ENCODE measurements at regions not wholly inside any gene's neighbourhood (a gene's known extent, or its start where the extent isn't known, plus 50 kb on each side); places are given as distances from the start of the nearest gene placed in this dataset.

GRCh38 chr18:7514796-7515440 lies 52.2 kb upstream of the PTPRM start:
- DNase-seq: no peak
- WGBS, 2 donors: 63 to 69% methylated on average over 11 of the region's 11 CpGs
- no peak for TF ChIP-seq POLR2AphosphoS5 (IDR thresholded peaks at IDR 0.05)
- no peak for TF ChIP-seq POLR2A (IDR thresholded peaks at IDR 0.05)
- TF ChIP-seq EP300 (IDR thresholded peaks at IDR 0.05): no peak
- TF ChIP-seq CTCF (IDR thresholded peaks at IDR 0.05): no peak

GRCh38 chr18:7516266-7517117 lies 50.6 kb upstream of the PTPRM start:
- Histone ChIP-seq H3K27me3 (no peaks in the 10 kb centered on the region), H3K4me1 (no peaks in the 10 kb centered on the region), H3K36me3 (no peaks in the 10 kb centered on the region), H3K27ac (no peak overlapping the region), H3K4me3 (no peak overlapping the region), H3K9me3 (no peaks in the 10 kb centered on the region)
- WGBS, 2 donors: 55 to 68% methylated on average over 9 of the region's 9 CpGs
- TF ChIP-seq CTCF (IDR thresholded peaks at IDR 0.05): no peak
- TF ChIP-seq EP300 (IDR thresholded peaks at IDR 0.05): no peak
- no peak for TF ChIP-seq POLR2AphosphoS5 (IDR thresholded peaks at IDR 0.05)
- TF ChIP-seq POLR2A (IDR thresholded peaks at IDR 0.05): no peak
- ATAC-seq (ENCODE audit: low FRiP score in 2 of 2): no peak
- no peak for DNase-seq

More at GRCh38 chr18:7514796-7515440, 52.2 kb upstream of the PTPRM start:
- Histone ChIP-seq H3K9me3 (no peaks in the 10 kb centered on the region), H3K27me3 (no peaks in the 10 kb centered on the region), H3K4me3 (no peak overlapping the region), H3K36me3 (no peaks in the 10 kb centered on the region), H3K27ac (no peak overlapping the region), H3K4me1 (no peaks in the 10 kb centered on the region)
- no peak for ATAC-seq (ENCODE audit: low FRiP score in 2 of 2)

Small RNA genes lying in the stretch of these regions (small RNA-seq; reads per million reads assigned to genes)
- 0 reads per million in 4 donors for gene RF00554

Measured in upper lobe of left lung (tissue), 6 donors.